T-helper 2 cell treated with Interferon-gamma antibody and Interleukin-4, amounts not matched to agents 5 μg/mL and 100 μg/mL, for 36 hours (primary cell): ENCODE measurements at regions not wholly inside any gene's neighbourhood (a gene's known extent, or its start where the extent isn't known, plus 50 kb on each side); places are given as distances from the start of the nearest gene placed in this dataset.

Source experiments
- DNase-seq: peaks from one replicate; pipeline ENCODE4 v3.0.0; 2021; ENCODE audit warnings: low spot score
- H3K27ac Mint-ChIP-seq: one replicate; pipeline ENCODE4 v1.8.0; 2021; ENCODE audit warnings: mild to moderate bottlenecking, mixed read lengths
- H3K27me3 Mint-ChIP-seq: one replicate; pipeline ENCODE4 v1.8.0; 2021; ENCODE audit warnings: low read depth, mixed read lengths
- H3K36me3 Mint-ChIP-seq: one replicate; pipeline ENCODE4 v1.8.0; 2021; ENCODE audit warnings: low read depth, mixed read lengths
- H3K4me1 Mint-ChIP-seq: one replicate; pipeline ENCODE4 v1.8.0; 2021; ENCODE audit warnings: low read depth, mixed read lengths
- H3K4me3 Mint-ChIP-seq: one replicate; pipeline ENCODE4 v1.8.0; 2022; ENCODE audit warnings: mild to moderate bottlenecking, moderate library complexity, mixed read lengths
- H3K9me3 Mint-ChIP-seq: one replicate; pipeline ENCODE4 v1.8.0; 2021; ENCODE audit warnings: mixed read lengths

- H3K9me3 Mint-ChIP-seq = peaks cover 12% of the 10 kb centered on the region
- H3K27ac Mint-ChIP-seq = no peak overlapping the region
- H3K4me1 Mint-ChIP-seq = no peaks in the 10 kb centered on the region
- no peak overlapping the region for H3K4me3 Mint-ChIP-seq
- H3K36me3 Mint-ChIP-seq = no peaks in the 10 kb centered on the region
- no peaks in the 10 kb centered on the region for H3K27me3 Mint-ChIP-seq
- DNase-seq = no peak
These were observed 170.5 kb upstream of the MEOX2 start for GRCh38 chr7:15857026-15857425.

- Mint-ChIP-seq H3K27me3 (no peaks in the 10 kb centered on the region), H3K9me3 (peaks cover 6% of the 10 kb centered on the region), H3K36me3 (no peaks in the 10 kb centered on the region), H3K4me3 (no peak overlapping the region), H3K27ac (no peak overlapping the region), H3K4me1 (no peaks in the 10 kb centered on the region)
- no peak for DNase-seq
These were observed 169.8 kb upstream of the MEOX2 start for GRCh38 chr7:15856311-15856710.

- Mint-ChIP-seq H3K36me3 (no peaks in the 10 kb centered on the region), H3K27ac (no peak overlapping the region), H3K4me1 (no peaks in the 10 kb centered on the region), H3K4me3 (no peak overlapping the region), H3K27me3 (no peaks in the 10 kb centered on the region), H3K9me3 (peaks cover 6% of the 10 kb centered on the region)
- no peak for DNase-seq
These were observed 169.1 kb upstream of the MEOX2 start for GRCh38 chr7:15855525-15856109.

- H3K27ac Mint-ChIP-seq = no peak overlapping the region
- H3K4me1 Mint-ChIP-seq = no peaks in the 10 kb centered on the region
- no peaks in the 10 kb centered on the region for H3K27me3 Mint-ChIP-seq
- no peak for DNase-seq
- no peaks in the 10 kb centered on the region for H3K36me3 Mint-ChIP-seq
- H3K9me3 Mint-ChIP-seq = peaks cover 9% of the 10 kb centered on the region
- H3K4me3 Mint-ChIP-seq = no peak overlapping the region
These were observed 168.5 kb upstream of the MEOX2 start for GRCh38 chr7:15854841-15855524.

- Mint-ChIP-seq H3K27me3 (no peaks in the 10 kb centered on the region), H3K4me3 (no peak overlapping the region), H3K9me3 (peaks cover 9% of the 10 kb centered on the region), H3K36me3 (no peaks in the 10 kb centered on the region), H3K27ac (no peak overlapping the region), H3K4me1 (no peaks in the 10 kb centered on the region)
- no peak for DNase-seq
These were observed 167.5 kb upstream of the MEOX2 start for GRCh38 chr7:15853832-15854470.

- H3K4me3 Mint-ChIP-seq = no peak overlapping the region
- DNase-seq = no peak
- no peaks in the 10 kb centered on the region for H3K27me3 Mint-ChIP-seq
- no peak overlapping the region for H3K27ac Mint-ChIP-seq
- H3K4me1 Mint-ChIP-seq = no peaks in the 10 kb centered on the region
- peaks cover 9% of the 10 kb centered on the region for H3K9me3 Mint-ChIP-seq
- H3K36me3 Mint-ChIP-seq = no peaks in the 10 kb centered on the region
These were observed 164.7 kb upstream of the MEOX2 start for GRCh38 chr7:15851201-15851600.

GRCh38 chr7:15848901-15849300 is 162.4 kb upstream of the MEOX2 start:
- Mint-ChIP-seq H3K4me3 (no peak overlapping the region), H3K9me3 (peaks cover 4% of the 10 kb centered on the region), H3K36me3 (no peaks in the 10 kb centered on the region), H3K27me3 (no peaks in the 10 kb centered on the region), H3K4me1 (no peaks in the 10 kb centered on the region), H3K27ac (no peak overlapping the region)
- no peak for DNase-seq

- no peaks in the 10 kb centered on the region for H3K4me1 Mint-ChIP-seq
- peaks cover 3% of the 10 kb centered on the region for H3K9me3 Mint-ChIP-seq
- no peak for DNase-seq
- no peak overlapping the region for H3K4me3 Mint-ChIP-seq
- H3K27ac Mint-ChIP-seq = no peak overlapping the region
- H3K36me3 Mint-ChIP-seq = no peaks in the 10 kb centered on the region
- H3K27me3 Mint-ChIP-seq = no peaks in the 10 kb centered on the region
These were observed 161.9 kb upstream of the MEOX2 start for GRCh38 chr7:15848362-15848761.

GRCh38 chr7:15845868-15846267 is 159.4 kb upstream of the MEOX2 start:
- DNase-seq = no peak
- Mint-ChIP-seq H3K4me3 (no peak overlapping the region), H3K36me3 (no peaks in the 10 kb centered on the region), H3K4me1 (no peaks in the 10 kb centered on the region), H3K9me3 (peaks cover 3% of the 10 kb centered on the region), H3K27me3 (no peaks in the 10 kb centered on the region), H3K27ac (no peak overlapping the region)

GRCh38 chr7:15845461-15845860 is 159.0 kb upstream of the MEOX2 start:
- no peak overlapping the region for H3K27ac Mint-ChIP-seq
- no peaks in the 10 kb centered on the region for H3K27me3 Mint-ChIP-seq
- H3K9me3 Mint-ChIP-seq = peaks cover 3% of the 10 kb centered on the region

GRCh38 chr7:15839416-15840100 is 153.1 kb upstream of the MEOX2 start:
- no peaks in the 10 kb centered on the region for H3K9me3 Mint-ChIP-seq
- DNase-seq = no peak
- H3K4me3 Mint-ChIP-seq = no peak overlapping the region
- no peaks in the 10 kb centered on the region for H3K27me3 Mint-ChIP-seq
- no peak overlapping the region for H3K27ac Mint-ChIP-seq
- no peaks in the 10 kb centered on the region for H3K4me1 Mint-ChIP-seq
- H3K36me3 Mint-ChIP-seq = no peaks in the 10 kb centered on the region

More at GRCh38 chr7:15845461-15845860, 159.0 kb upstream of the MEOX2 start:
- no peak for DNase-seq
- no peaks in the 10 kb centered on the region for H3K4me1 Mint-ChIP-seq
- no peak overlapping the region for H3K4me3 Mint-ChIP-seq
- no peaks in the 10 kb centered on the region for H3K36me3 Mint-ChIP-seq

- Mint-ChIP-seq H3K4me3 (no peak overlapping the region), H3K27me3 (no peaks in the 10 kb centered on the region), H3K4me1 (no peaks in the 10 kb centered on the region), H3K27ac (no peak overlapping the region), H3K36me3 (no peaks in the 10 kb centered on the region), H3K9me3 (no peaks in the 10 kb centered on the region)
- no peak for DNase-seq
These were observed 151.8 kb upstream of the MEOX2 start for GRCh38 chr7:15838265-15838664.

- no peak overlapping the region for H3K4me3 Mint-ChIP-seq
- H3K9me3 Mint-ChIP-seq = no peaks in the 10 kb centered on the region
- no peaks in the 10 kb centered on the region for H3K27me3 Mint-ChIP-seq
- H3K27ac Mint-ChIP-seq = no peak overlapping the region
- H3K4me1 Mint-ChIP-seq = no peaks in the 10 kb centered on the region
- no peaks in the 10 kb centered on the region for H3K36me3 Mint-ChIP-seq
- DNase-seq = no peak
These were observed 150.9 kb upstream of the MEOX2 start for GRCh38 chr7:15837306-15837950.

- no peak for DNase-seq
- Mint-ChIP-seq H3K36me3 (no peaks in the 10 kb centered on the region), H3K4me3 (no peak overlapping the region), H3K4me1 (no peaks in the 10 kb centered on the region), H3K27ac (no peak overlapping the region), H3K27me3 (no peaks in the 10 kb centered on the region), H3K9me3 (peaks cover under 1% of the 10 kb centered on the region)
These were observed 150.2 kb upstream of the MEOX2 start for GRCh38 chr7:15836651-15837050.
